MM.1S (cell line): ENCODE measurements at regions not wholly inside any gene's neighbourhood (a gene's known extent, or its start where the extent isn't known, plus 50 kb on each side); places are given as distances from the start of the nearest gene placed in this dataset.

Experiments
- CTCF ChIP-seq: fragments of 300-600 bp; sonication (generic); IDR thresholded peaks from 2 replicates; pipeline ENCODE4 v1.5.1; 2016; ENCODE audit warnings: antibody characterized with exemption, low read length, mixed read lengths
- EZH2 ChIP-seq: fragments of 300-600 bp; sonication (generic); optimal IDR thresholded peaks from 2 replicates; pipeline ENCODE3; 2017; ENCODE audit warnings: low read depth, mild to moderate bottlenecking, antibody characterized with exemption, low read length, mixed read lengths
- EZH2phosphoT487 ChIP-seq: fragments of 300-600 bp; sonication (generic); IDR thresholded peaks from 2 replicates; pipeline ENCODE4 v1.6.1; 2018; ENCODE audit warnings: antibody characterized with exemption, low read length

DNA sequence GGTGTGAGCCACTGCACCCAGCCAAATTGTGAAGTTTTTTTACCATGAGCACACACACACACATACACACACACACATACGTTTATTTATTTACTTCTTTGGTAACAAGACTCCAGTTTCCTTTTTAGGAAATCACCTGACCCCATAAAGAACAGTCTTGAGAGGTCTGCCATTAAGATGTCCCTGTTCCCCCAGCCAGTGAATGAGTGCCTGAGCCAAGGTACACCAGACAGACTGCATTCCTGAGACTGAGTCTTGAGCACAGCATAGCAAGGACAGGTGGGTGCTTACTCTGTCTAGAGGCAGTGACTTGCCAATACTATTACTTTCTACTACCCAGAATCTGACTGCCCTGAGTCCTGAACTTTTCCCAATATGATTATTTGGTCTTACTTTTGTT, 167.2 kb upstream of the SATB2 start:
- TF ChIP-seq CTCF (no peak), EZH2 (no peak), EZH2phosphoT487 (no peak)
